ENCODE measurements at regions not wholly inside any gene's neighbourhood (a gene's known extent, or its start where the extent isn't known, plus 50 kb on each side); places are given as distances from the start of the nearest gene placed in this dataset.

- TF ChIP-seq TAF1 (IDR thresholded peaks at IDR 0.05; ENCODE audit: borderline replicate concordance, insufficient read depth, low read length), result no peak
- no peak for TF ChIP-seq SIN3A (IDR thresholded peaks at IDR 0.05; ENCODE audit: borderline replicate concordance, insufficient read depth, low read length)
Observed at GRCh38 chr5:124279146-124279876, 467.1 kb downstream of the ZNF608 start.
